ENCODE measurements at regions not wholly inside any gene's neighbourhood (a gene's known extent, or its start where the extent isn't known, plus 50 kb on each side); places are given as distances from the start of the nearest gene placed in this dataset.

- no peaks in the 10 kb centered on the region for H3K27me3 ChIP-seq
- no peak overlapping the region for H3K4me3 ChIP-seq
- no peaks in the 10 kb centered on the region for H3K9me3 ChIP-seq
- no peak for TF ChIP-seq POLR2A (IDR thresholded peaks at IDR 0.05)
- TF ChIP-seq CTCF (IDR thresholded peaks at IDR 0.05), result no peak
- no peak for TF ChIP-seq POLR2AphosphoS5 (IDR thresholded peaks at IDR 0.05; ENCODE audit: insufficient read depth in 1 of 2, low read depth in 1 of 2)
- no peaks in the 10 kb centered on the region for H3K4me1 ChIP-seq
- intact Hi-C loops (cut with DNase I), result no loop called here
- no peaks in the 10 kb centered on the region for H3K36me3 ChIP-seq
- DNase-seq (ENCODE audit: extremely low spot score in 2 of 2), result no peak
- H3K27ac ChIP-seq, result no peak overlapping the region
Observed at GRCh38 chr15:70535071-70535954, 228.0 kb downstream of the UACA start.

DNA sequence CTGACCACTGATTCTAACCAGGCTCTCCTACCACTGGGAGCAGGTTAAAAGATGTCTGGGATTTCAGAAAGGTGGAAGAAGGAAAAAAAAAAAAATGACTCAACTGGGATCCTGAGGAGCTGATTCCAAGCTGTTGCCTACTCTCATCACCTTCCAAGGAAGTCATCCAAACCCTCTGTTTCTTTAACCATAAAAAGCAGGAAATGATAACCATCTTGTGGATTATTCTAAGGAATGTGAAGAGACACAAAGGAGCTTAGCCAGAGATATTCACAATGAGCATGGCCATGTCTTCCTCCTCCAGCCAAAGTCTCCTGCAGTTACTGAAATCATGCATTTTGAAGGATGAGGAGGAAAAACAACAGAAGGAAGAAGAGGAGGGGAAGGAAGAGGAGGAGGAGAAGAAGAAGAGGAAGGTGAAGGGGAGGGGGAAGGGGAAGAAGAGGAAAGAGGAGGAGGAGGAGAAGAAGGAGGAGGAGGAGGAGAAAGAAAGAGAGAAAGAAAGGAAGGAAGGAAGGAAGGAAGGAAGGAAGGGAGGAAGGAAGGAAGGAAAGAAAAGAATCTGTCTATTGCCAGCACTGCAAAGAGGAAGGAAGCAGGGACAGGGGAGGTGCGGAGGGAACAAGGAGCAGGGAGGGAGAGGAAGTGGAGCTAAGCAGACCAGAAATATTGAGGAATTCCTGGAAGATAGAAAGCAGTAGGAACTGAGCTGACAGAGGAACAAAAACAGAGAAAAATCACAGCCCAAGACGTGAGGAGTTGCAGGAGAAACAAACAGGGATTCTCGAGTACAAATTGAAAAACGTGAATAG lies 229.2 kb downstream of the UACA start:
- no peaks in the 10 kb centered on the region for H3K36me3 ChIP-seq
- H3K4me1 ChIP-seq, result no peaks in the 10 kb centered on the region
- H3K9me3 ChIP-seq, result no peaks in the 10 kb centered on the region
- no peak overlapping the region for H3K4me3 ChIP-seq
- H3K27me3 ChIP-seq, result no peaks in the 10 kb centered on the region
- no peak for DNase-seq (ENCODE audit: extremely low spot score in 2 of 2)
- H3K27ac ChIP-seq, result no peak overlapping the region
- TF ChIP-seq POLR2AphosphoS5 (IDR thresholded peaks at IDR 0.05; ENCODE audit: insufficient read depth in 1 of 2, low read depth in 1 of 2) (no peak), CTCF (IDR thresholded peaks at IDR 0.05) (no peak), POLR2A (IDR thresholded peaks at IDR 0.05) (no peak)
- intact Hi-C loops (cut with DNase I), result no loop called here

DNA sequence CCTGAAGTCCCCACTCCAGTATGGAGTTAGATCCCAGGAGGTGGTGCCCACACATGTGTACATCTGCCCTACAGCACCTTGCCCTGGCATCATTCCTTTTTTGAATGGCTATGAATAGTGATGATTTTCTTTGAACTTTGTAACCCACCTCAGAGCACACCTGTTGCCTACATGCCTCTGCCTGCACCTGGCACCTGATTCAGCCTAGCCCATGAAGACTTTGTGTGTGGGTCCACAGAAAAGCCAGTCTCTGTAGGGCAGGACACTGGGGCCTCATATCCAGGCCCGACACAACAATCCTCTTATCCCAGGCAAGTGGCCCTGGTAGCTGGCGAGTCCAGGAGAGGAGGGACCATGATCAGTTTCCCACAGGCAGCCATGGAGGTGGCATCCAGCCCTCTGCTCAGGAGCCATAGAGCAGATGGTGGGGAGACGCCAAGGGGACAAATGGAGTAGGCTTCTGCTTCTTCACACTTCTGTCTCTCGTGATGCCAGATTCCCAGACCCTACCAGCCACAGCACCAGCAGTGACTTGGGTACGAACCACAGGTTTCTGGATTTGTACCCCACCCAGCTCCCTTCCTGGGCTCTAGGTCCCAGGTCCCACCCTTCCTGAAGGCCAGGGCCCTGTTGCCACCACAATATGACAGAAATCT lies 230.7 kb downstream of the UACA start:
- no peak for TF ChIP-seq POLR2A (IDR thresholded peaks at IDR 0.05)
- no peak for TF ChIP-seq POLR2AphosphoS5 (IDR thresholded peaks at IDR 0.05; ENCODE audit: insufficient read depth in 1 of 2, low read depth in 1 of 2)
- TF ChIP-seq CTCF (IDR thresholded peaks at IDR 0.05), result no peak
- intact Hi-C loops (cut with DNase I), result no loop called here
- DNase-seq (ENCODE audit: extremely low spot score in 2 of 2), result peak in 1 of 2 donors; percentile 71
- no peaks in the 10 kb centered on the region for H3K27me3 ChIP-seq
- no peak overlapping the region for H3K4me3 ChIP-seq
- no peak overlapping the region for H3K27ac ChIP-seq
- H3K4me1 ChIP-seq, result no peaks in the 10 kb centered on the region
- H3K36me3 ChIP-seq, result no peaks in the 10 kb centered on the region
- no peaks in the 10 kb centered on the region for H3K9me3 ChIP-seq

DNA sequence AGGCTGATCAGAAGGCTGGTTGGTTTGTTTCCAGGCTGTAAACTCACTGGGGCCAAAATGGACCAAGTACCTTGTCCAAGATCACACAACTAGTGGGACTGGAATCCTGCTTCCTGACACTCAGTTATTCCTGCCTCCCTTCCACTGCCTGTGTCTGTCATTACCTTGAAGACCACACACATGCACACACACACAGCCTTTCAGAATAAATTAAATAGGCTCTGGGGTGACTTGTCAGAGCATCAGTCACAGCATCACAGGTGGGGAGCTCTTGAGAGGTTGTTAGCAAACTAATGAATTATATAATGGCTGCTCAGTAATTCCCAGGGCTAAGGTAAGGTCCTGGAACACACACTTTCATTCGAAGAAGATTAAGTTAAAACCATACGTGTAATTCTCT lies 231.8 kb downstream of the UACA start:
- no peaks in the 10 kb centered on the region for H3K27me3 ChIP-seq
- H3K36me3 ChIP-seq, result no peaks in the 10 kb centered on the region
- no peak overlapping the region for H3K27ac ChIP-seq
- intact Hi-C loops (cut with DNase I), result no loop called here
- DNase-seq (ENCODE audit: extremely low spot score in 2 of 2), result peak in 1 of 2 donors; percentile 37
- H3K4me1 ChIP-seq, result peaks cover 10% of the 10 kb centered on the region
- no peak overlapping the region for H3K4me3 ChIP-seq
- TF ChIP-seq POLR2AphosphoS5 (IDR thresholded peaks at IDR 0.05; ENCODE audit: insufficient read depth in 1 of 2, low read depth in 1 of 2) (no peak), CTCF (IDR thresholded peaks at IDR 0.05) (no peak), POLR2A (IDR thresholded peaks at IDR 0.05) (no peak)
- no peaks in the 10 kb centered on the region for H3K9me3 ChIP-seq
